SK-N-MC (cell line): ENCODE measurements at regions not wholly inside any gene's neighbourhood (a gene's known extent, or its start where the extent isn't known, plus 50 kb on each side); places are given as distances from the start of the nearest gene placed in this dataset.
"Not testable (repeated sequence)": the region's sequence is repeated elsewhere in the genome, so short reads cannot be mapped to it uniquely, and the experiment has no call there.

Experiments
- DNase-seq: peaks from one replicate; pipeline ENCODE4 v3.0.0-alpha.2; 2011; ENCODE audit warnings: low read depth, low spot score
- H3K27ac ChIP-seq: fragments of 200-600 bp; sonication (generic); 2 replicates; pipeline ENCODE4 v1.5.1; 2016; ENCODE audit warnings: mixed run types
- H3K36me3 ChIP-seq: fragments of 200-600 bp; sonication (generic); 2 replicates; pipeline ENCODE4 v1.6.1; 2017; ENCODE audit warnings: antibody characterized with exemption, low read length, mixed read lengths; ENCODE audit not compliant: insufficient read depth
- H3K4me3 ChIP-seq: fragments of 200-600 bp; sonication (generic); 2 replicates; pipeline ENCODE4 v1.5.1; 2016
- H3K9ac ChIP-seq: fragments of 200-600 bp; sonication (generic); 2 replicates; pipeline ENCODE4 v1.8.0; 2017; ENCODE audit warnings: mixed run types, mixed read lengths; ENCODE audit not compliant: insufficient read length
- H3K9me3 ChIP-seq: fragments of 200-600 bp; sonication (generic); 2 replicates; pipeline ENCODE4 v1.6.1; 2017; ENCODE audit warnings: low read depth, mild to moderate bottlenecking, antibody characterized with exemption, low read length, moderate library complexity, mixed read lengths
- EZH2 ChIP-seq: fragments of 200-600 bp; sonication (generic); IDR thresholded peaks from one replicate; pipeline ENCODE4 v1.6.1; 2017; ENCODE audit warnings: antibody characterized with exemption
- FOXP2 ChIP-seq: optimal IDR thresholded peaks from 2 replicates; pipeline ENCODE3; 2011; ENCODE audit warnings: mild to moderate bottlenecking, moderate library complexity; ENCODE audit not compliant: insufficient read depth; ENCODE audit errors: extremely low read length, control extremely low read depth
- POLR2AphosphoS5 ChIP-seq: IDR thresholded peaks from 2 replicates; pipeline ENCODE4 v1.6.1; 2012; ENCODE audit warnings: mild to moderate bottlenecking, low read depth, low read length, borderline replicate concordance

- Histone ChIP-seq H3K27ac (no peak overlapping the region), H3K9ac (no peak overlapping the region), H3K4me3 (no peak overlapping the region), H3K36me3 (no peaks in the 10 kb centered on the region), H3K9me3 (no peaks in the 10 kb centered on the region)
- no peak for TF ChIP-seq POLR2AphosphoS5
- no peak for TF ChIP-seq FOXP2
- no peak for TF ChIP-seq EZH2
- no peak for DNase-seq
These were observed 398.8 kb upstream of the ATP10A start for GRCh38 chr15:26261966-26262365.

GRCh38 chr15:26261413-26261812 lies 398.3 kb upstream of the ATP10A start:
- H3K36me3 ChIP-seq: no peaks in the 10 kb centered on the region
- TF ChIP-seq FOXP2 (no peak), EZH2 (no peak), POLR2AphosphoS5 (no peak)
- H3K9ac ChIP-seq: no peak overlapping the region
- H3K27ac ChIP-seq: no peak overlapping the region
- DNase-seq: no peak
- no peak overlapping the region for H3K4me3 ChIP-seq
- H3K9me3 ChIP-seq: no peaks in the 10 kb centered on the region

- DNase-seq: no peak
- no peak for TF ChIP-seq FOXP2
- TF ChIP-seq POLR2AphosphoS5: no peak
- no peak for TF ChIP-seq EZH2
- no peaks in the 10 kb centered on the region for H3K9me3 ChIP-seq
- H3K36me3 ChIP-seq: no peaks in the 10 kb centered on the region
- H3K4me3 ChIP-seq: no peak overlapping the region
- H3K9ac ChIP-seq: no peak overlapping the region
- no peak overlapping the region for H3K27ac ChIP-seq
These were observed 397.5 kb upstream of the ATP10A start for GRCh38 chr15:26260517-26261133.

GRCh38 chr15:26259581-26259980 lies 396.5 kb upstream of the ATP10A start:
- Histone ChIP-seq H3K9ac (no peak overlapping the region), H3K4me3 (no peak overlapping the region), H3K36me3 (no peaks in the 10 kb centered on the region), H3K9me3 (no peaks in the 10 kb centered on the region), H3K27ac (no peak overlapping the region)
- TF ChIP-seq EZH2 (no peak), FOXP2 (no peak), POLR2AphosphoS5 (no peak)
- no peak for DNase-seq

- H3K4me3 ChIP-seq, H3K9me3 ChIP-seq, DNase-seq, H3K9ac ChIP-seq, H3K27ac ChIP-seq, H3K36me3 ChIP-seq: not testable (repeated sequence)
These were observed 381.7 kb upstream of the ATP10A start for GRCh38 chr15:26244782-26245181.

GRCh38 chr15:26243382-26243781 lies 380.3 kb upstream of the ATP10A start:
- Histone ChIP-seq H3K36me3 (no peaks in the 10 kb centered on the region), H3K4me3 (no peak overlapping the region), H3K9me3 (no peaks in the 10 kb centered on the region), H3K9ac (no peak overlapping the region), H3K27ac (no peak overlapping the region)
- TF ChIP-seq FOXP2 (no peak), EZH2 (no peak), POLR2AphosphoS5 (no peak)
- DNase-seq: no peak

GRCh38 chr15:26242565-26243071 lies 379.5 kb upstream of the ATP10A start:
- H3K4me3 ChIP-seq: no peak overlapping the region
- no peaks in the 10 kb centered on the region for H3K36me3 ChIP-seq
- H3K27ac ChIP-seq: no peak overlapping the region
- no peak for DNase-seq
- TF ChIP-seq POLR2AphosphoS5 (no peak), FOXP2 (no peak), EZH2 (no peak)
- H3K9me3 ChIP-seq: no peaks in the 10 kb centered on the region
- no peak overlapping the region for H3K9ac ChIP-seq

DNA sequence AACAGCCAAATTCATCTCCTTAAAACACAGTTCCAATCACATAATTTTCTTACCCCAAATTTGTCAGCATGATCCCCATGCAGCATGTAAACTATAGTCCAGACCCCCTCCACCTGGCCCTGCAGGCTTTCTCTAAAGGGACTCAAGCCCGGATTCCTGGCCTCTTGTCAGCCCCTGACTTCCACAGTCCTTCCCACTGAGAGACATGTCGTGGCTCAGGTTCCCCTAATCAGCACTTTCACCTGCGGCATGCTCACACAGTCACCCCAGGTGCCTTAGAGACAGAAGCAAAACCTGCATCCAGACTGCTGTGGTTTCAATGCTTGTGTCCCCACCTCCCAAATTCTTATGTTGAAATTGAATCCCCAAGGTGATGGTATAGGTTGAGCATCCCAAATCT lies 372.7 kb upstream of the ATP10A start:
- no peak overlapping the region for H3K4me3 ChIP-seq
- H3K36me3 ChIP-seq: no peaks in the 10 kb centered on the region
- no peak overlapping the region for H3K9ac ChIP-seq
- H3K9me3 ChIP-seq: no peaks in the 10 kb centered on the region
- no peak for DNase-seq
- H3K27ac ChIP-seq: no peak overlapping the region
- TF ChIP-seq POLR2AphosphoS5 (no peak), FOXP2 (no peak), EZH2 (no peak)
